DND-41 (cell line): ENCODE measurements at regions not wholly inside any gene's neighbourhood (a gene's known extent, or its start where the extent isn't known, plus 50 kb on each side); places are given as distances from the start of the nearest gene placed in this dataset.

Experiments
- ATAC-seq: fragments of 200-7000 bp; cut with Tn5 transposase; 3 replicates; pipeline ENCODE4 v1.9.1; 2021; ENCODE audit warnings: low read depth; ENCODE audit not compliant: insufficient read depth
- DNase-seq: peaks from one replicate; pipeline ENCODE4 v3.0.0-alpha.2; 2020
- H2AFZ ChIP-seq: 2 replicates; pipeline ENCODE4 v1.6.0; 2012; ENCODE audit warnings: low read depth, low read length
- H3K27ac ChIP-seq: 2 replicates; pipeline ENCODE4 v1.5.1; 2012; ENCODE audit warnings: low read length, inconsistent platforms
- H3K27me3 ChIP-seq: fragments of 200-600 bp; sonication (generic); 2 replicates; pipeline ENCODE4 v1.6.0; 2012; ENCODE audit warnings: low read length, mild to moderate bottlenecking, inconsistent platforms; ENCODE audit not compliant: insufficient read depth, poor library complexity
- H3K36me3 ChIP-seq: 2 replicates; pipeline ENCODE4 v1.5.1; 2012; ENCODE audit warnings: low read length, inconsistent platforms; ENCODE audit not compliant: insufficient read depth
- H3K4me1 ChIP-seq: 2 replicates; pipeline ENCODE4 v1.5.1; 2012; ENCODE audit warnings: mild to moderate bottlenecking, low read length; ENCODE audit not compliant: insufficient read depth
- H3K4me2 ChIP-seq: 2 replicates; pipeline ENCODE4 v1.6.0; 2012; ENCODE audit warnings: mild to moderate bottlenecking, moderate library complexity, low read length, inconsistent platforms; ENCODE audit not compliant: insufficient read depth
- H3K4me3 ChIP-seq, 2 experiments: fragments of 200-600 bp in 1 of 2; shearing (Covaris generic) in 1 of 2; 2 replicates each; pipeline ENCODE4 v1.5.1; 2012 to 2016; ENCODE audit warnings: inconsistent platforms in 2 of 2, low read length in 2 of 2, mild to moderate bottlenecking in 2 of 2, low read depth in 1 of 2, moderate library complexity in 1 of 2
- H3K79me2 ChIP-seq: 2 replicates; pipeline ENCODE4 v1.6.0; 2012; ENCODE audit warnings: low read length, inconsistent platforms; ENCODE audit not compliant: insufficient read depth
- H3K9ac ChIP-seq: 2 replicates; pipeline ENCODE4 v1.6.0; 2012; ENCODE audit warnings: low read depth, mild to moderate bottlenecking, inconsistent platforms, low read length, moderate library complexity
- H3K9me3 ChIP-seq: 2 replicates; pipeline ENCODE4 v1.5.1; 2012; ENCODE audit warnings: low read length, moderate library complexity, mild to moderate bottlenecking, inconsistent platforms; ENCODE audit not compliant: insufficient read depth, severe bottlenecking
- H4K20me1 ChIP-seq: 2 replicates; pipeline ENCODE4 v1.6.0; 2012; ENCODE audit warnings: low read length; ENCODE audit not compliant: insufficient read depth
- EZH2 ChIP-seq: IDR thresholded peaks from 3 replicates; pipeline ENCODE4 v1.6.1; 2012; ENCODE audit warnings: borderline replicate concordance, low read depth, mild to moderate bottlenecking, moderate library complexity, low read length, inconsistent platforms; ENCODE audit not compliant: severe bottlenecking
- TF ChIP-seq, protein P1 (sequence below): IDR thresholded peaks from 2 replicates; pipeline ENCODE4 v1.5.1; 2012; ENCODE audit warnings: borderline replicate concordance, low read length, moderate library complexity, mild to moderate bottlenecking; ENCODE audit not compliant: poor library complexity, severe bottlenecking; ENCODE audit errors: extremely low read depth

DNA sequence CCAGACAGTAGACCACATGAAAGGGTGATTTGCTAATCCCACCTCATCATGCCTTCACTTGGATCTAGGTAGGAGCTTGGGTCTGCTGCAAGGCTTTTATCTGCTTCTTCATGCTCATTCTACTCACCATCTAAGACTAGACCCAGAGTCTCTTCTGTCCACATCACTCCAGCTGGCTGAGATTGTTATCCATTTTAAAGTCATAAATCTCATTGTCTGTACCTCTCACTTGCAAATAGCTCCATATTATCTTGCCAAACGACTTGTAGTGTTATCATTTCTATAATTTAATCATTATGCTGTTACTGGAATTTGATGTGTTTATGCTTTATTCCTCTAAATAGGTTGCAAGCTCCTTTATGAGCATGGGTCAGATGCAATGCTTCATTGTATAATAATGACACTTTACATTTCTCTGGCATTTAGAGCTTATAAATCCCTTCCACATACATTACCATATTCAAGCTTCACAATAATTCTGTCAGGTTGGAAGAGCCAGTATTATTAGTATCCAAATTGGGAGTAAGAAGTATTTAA is 254.2 kb upstream of the SORL1-AS1 start:
- Histone ChIP-seq H3K27ac (no peak overlapping the region), H3K36me3 (no peaks in the 10 kb centered on the region), H3K9ac (no peak overlapping the region), H2AFZ (no peak overlapping the region), H4K20me1 (no peaks in the 10 kb centered on the region), H3K9me3 (no peaks in the 10 kb centered on the region), H3K4me1 (no peaks in the 10 kb centered on the region), H3K79me2 (no peaks in the 10 kb centered on the region), H3K4me2 (no peak overlapping the region), H3K27me3 (peaks cover 30% of the 10 kb centered on the region), H3K4me3 (no peak overlapping the region)
- DNase-seq (no peak), ATAC-seq (no peak)
- no peak for TF ChIP-seq EZH2
- TF ChIP-seq, protein P1, sequence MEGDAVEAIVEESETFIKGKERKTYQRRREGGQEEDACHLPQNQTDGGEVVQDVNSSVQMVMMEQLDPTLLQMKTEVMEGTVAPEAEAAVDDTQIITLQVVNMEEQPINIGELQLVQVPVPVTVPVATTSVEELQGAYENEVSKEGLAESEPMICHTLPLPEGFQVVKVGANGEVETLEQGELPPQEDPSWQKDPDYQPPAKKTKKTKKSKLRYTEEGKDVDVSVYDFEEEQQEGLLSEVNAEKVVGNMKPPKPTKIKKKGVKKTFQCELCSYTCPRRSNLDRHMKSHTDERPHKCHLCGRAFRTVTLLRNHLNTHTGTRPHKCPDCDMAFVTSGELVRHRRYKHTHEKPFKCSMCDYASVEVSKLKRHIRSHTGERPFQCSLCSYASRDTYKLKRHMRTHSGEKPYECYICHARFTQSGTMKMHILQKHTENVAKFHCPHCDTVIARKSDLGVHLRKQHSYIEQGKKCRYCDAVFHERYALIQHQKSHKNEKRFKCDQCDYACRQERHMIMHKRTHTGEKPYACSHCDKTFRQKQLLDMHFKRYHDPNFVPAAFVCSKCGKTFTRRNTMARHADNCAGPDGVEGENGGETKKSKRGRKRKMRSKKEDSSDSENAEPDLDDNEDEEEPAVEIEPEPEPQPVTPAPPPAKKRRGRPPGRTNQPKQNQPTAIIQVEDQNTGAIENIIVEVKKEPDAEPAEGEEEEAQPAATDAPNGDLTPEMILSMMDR: no peak

DNA sequence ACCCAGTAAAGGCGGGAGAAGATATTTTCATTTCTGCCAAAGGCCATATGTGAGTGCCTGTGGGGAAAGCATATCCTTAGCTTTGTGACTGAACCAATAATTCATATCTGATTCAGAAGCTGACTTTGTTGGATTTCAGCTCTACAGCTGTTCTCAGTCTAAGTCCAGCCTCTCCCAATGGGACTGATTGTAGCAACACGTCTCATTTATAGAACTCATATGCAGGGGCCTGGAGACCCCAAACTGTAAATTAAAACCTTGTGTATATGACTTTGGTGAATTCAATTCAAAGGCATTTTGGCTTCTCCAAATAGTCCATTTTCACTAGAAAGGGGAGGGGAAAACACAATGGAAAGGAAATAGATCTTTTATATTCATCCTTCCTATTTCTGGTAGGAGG is 250.4 kb upstream of the SORL1-AS1 start:
- H3K9ac ChIP-seq: no peak overlapping the region
- H3K9me3 ChIP-seq: no peaks in the 10 kb centered on the region
- peaks cover 52% of the 10 kb centered on the region for H3K27me3 ChIP-seq
- H3K4me3 ChIP-seq: no peak overlapping the region
- no peak for DNase-seq
- no peaks in the 10 kb centered on the region for H3K79me2 ChIP-seq
- no peak overlapping the region for H3K27ac ChIP-seq
- H3K4me2 ChIP-seq: no peak overlapping the region
- no peaks in the 10 kb centered on the region for H4K20me1 ChIP-seq
- no peak overlapping the region for H2AFZ ChIP-seq
- TF ChIP-seq, protein P1: no peak
- TF ChIP-seq EZH2: no peak
- no peaks in the 10 kb centered on the region for H3K36me3 ChIP-seq
- H3K4me1 ChIP-seq: no peaks in the 10 kb centered on the region
- no peak for ATAC-seq

DNA sequence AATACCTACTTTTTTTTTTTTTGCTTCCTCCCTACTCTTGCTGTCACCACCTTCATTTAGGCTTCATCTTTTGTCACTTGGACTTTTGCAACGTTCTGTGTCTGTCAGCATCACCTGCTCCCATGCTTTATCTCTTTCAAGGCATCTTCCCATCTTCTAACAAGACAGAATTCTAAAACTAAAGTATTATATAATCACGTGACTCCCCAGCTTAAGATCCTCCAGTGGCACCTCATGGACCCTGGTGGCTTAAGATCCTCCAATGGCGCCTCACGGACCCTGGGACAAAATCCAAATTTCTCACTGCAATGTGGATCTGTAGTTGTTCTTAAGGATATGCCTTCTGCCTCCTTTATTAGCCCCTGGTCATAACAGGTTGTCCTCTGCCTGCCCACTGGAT is 248.2 kb upstream of the SORL1-AS1 start:
- H3K36me3 ChIP-seq: no peaks in the 10 kb centered on the region
- H3K4me3 ChIP-seq: no peak overlapping the region
- H2AFZ ChIP-seq: no peak overlapping the region
- H3K4me2 ChIP-seq: no peak overlapping the region
- peaks cover 50% of the 10 kb centered on the region for H3K27me3 ChIP-seq
- H3K27ac ChIP-seq: no peak overlapping the region
- ATAC-seq (no peak), DNase-seq (no peak)
- H3K9ac ChIP-seq: no peak overlapping the region
- H3K79me2 ChIP-seq: no peaks in the 10 kb centered on the region
- H4K20me1 ChIP-seq: no peaks in the 10 kb centered on the region
- no peaks in the 10 kb centered on the region for H3K4me1 ChIP-seq
- TF ChIP-seq, protein P1: no peak
- no peak for TF ChIP-seq EZH2
- H3K9me3 ChIP-seq: no peaks in the 10 kb centered on the region

DNA sequence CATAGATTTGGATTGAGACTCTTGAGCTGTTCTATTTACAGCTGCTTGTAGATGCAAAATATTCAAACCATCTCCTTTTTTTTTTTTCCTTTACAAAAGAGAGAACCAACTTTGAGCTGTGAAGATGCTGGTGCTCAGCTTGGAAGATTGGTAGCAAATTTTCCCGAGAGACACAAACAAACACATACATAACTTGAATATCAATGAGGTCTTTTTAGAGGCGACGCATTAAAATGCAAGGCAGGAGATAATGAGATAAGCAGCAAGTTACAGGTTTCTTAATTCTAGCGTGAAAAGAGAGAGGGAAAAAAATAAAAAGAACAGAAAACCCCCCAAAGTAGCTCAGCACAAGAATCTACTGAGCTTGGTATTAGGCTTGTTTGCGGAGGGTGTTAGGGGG is 247.0 kb upstream of the SORL1-AS1 start:
- Histone ChIP-seq H3K27me3 (peaks cover 50% of the 10 kb centered on the region), H4K20me1 (no peaks in the 10 kb centered on the region), H2AFZ (no peak overlapping the region), H3K27ac (no peak overlapping the region), H3K79me2 (no peaks in the 10 kb centered on the region), H3K4me3 (no peak overlapping the region), H3K36me3 (no peaks in the 10 kb centered on the region), H3K9ac (no peak overlapping the region), H3K9me3 (no peaks in the 10 kb centered on the region), H3K4me2 (no peak overlapping the region), H3K4me1 (no peaks in the 10 kb centered on the region)
- no peak for TF ChIP-seq EZH2
- TF ChIP-seq, protein P1: no peak
- no peak for DNase-seq
- no peak for ATAC-seq
